ENCODE measurements at regions not wholly inside any gene's neighbourhood (a gene's known extent, or its start where the extent isn't known, plus 50 kb on each side); places are given as distances from the start of the nearest gene placed in this dataset.

DNA sequence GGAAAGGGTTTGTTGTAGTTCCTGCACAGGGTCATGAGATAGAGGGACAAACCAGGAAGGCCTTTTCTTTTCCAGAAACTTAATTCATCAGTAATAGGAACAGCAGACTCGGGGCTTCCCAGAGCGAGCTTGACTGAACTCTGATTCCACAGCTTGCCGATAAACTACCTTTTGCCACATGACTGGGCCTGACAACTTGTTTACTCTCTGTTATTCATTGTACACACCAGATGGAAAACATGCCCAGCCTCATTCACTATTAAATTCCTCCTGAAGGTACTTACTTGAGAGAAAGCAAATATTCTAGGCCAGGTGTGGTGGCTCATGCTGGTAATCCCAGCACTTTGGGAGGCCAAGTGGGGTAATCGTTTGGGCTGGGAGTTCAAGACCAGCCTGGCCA is 77.1 kb upstream of the FGFR2 start:
- Histone ChIP-seq H3K27me3 (ENCODE audit: control insufficient read depth in 2 of 2, insufficient read depth in 2 of 2, low read length in 2 of 2) (peaks cover 0 to 2% of the 10 kb centered on the region in 2 donors), H2AFZ (ENCODE audit: insufficient read depth, low read depth, low read length, poor library complexity, severe bottlenecking) (no peak overlapping the region), H3K9ac (ENCODE audit: insufficient read depth, low read length, poor library complexity, severe bottlenecking) (no peak overlapping the region), H3K36me3 (replicated peaks in 1 of 2; ENCODE audit: control insufficient read depth in 1 of 2, insufficient read depth in 2 of 2, low read length in 2 of 2) (no peaks in the 10 kb centered on the region), H3K4me2 (replicated peaks; ENCODE audit: extremely low read depth, low read length, poor library complexity, severe bottlenecking) (no peak overlapping the region), H3K4me3 (replicated peaks in 1 of 3; ENCODE audit: low read depth in 2 of 3, low read length in 3 of 3) (no peak overlapping the region), H4K20me1 (ENCODE audit: insufficient read depth, low read length) (no peaks in the 10 kb centered on the region), H3K79me2 (ENCODE audit: insufficient read depth, low read length) (no peaks in the 10 kb centered on the region), H3K4me1 (ENCODE audit: control insufficient read depth in 1 of 2, insufficient read depth in 2 of 2, low read length in 2 of 2) (no peaks in the 10 kb centered on the region), H3K27ac (ENCODE audit: low read depth in 1 of 2, low read length in 2 of 2) (no peak overlapping the region), H3K9me3 (replicated peaks in 1 of 2; ENCODE audit: control insufficient read depth in 1 of 2, insufficient read depth in 1 of 2, low read length in 2 of 2) (peaks cover 7 to 25% of the 10 kb centered on the region in 2 donors)
- peaks cover 7 to 32% (median 19%) of the 10 kb centered on the region in 7 donors for H3K9me3 Mint-ChIP-seq
- peaks cover 3 to 10% (median 4%) of the 10 kb centered on the region in 3 donors for H3K27me3 Mint-ChIP-seq (ENCODE audit: low read depth in 3 of 3)
- no peaks in the 10 kb centered on the region for H3K4me1 Mint-ChIP-seq
- H3K36me3 Mint-ChIP-seq, result no peaks in the 10 kb centered on the region
- H3K27ac Mint-ChIP-seq, result no peak overlapping the region
- intact Hi-C loops (cut with micrococcal nuclease), result no loop called here
- no peak overlapping the region for H3K4me3 Mint-ChIP-seq
- no peak for DNase-seq
- no peak for TF ChIP-seq CTCF (IDR thresholded peaks at IDR 0.05)
- 96% methylated on average over 4 of the region's 4 CpGs for WGBS (ENCODE audit: insufficient coverage)

DNA sequence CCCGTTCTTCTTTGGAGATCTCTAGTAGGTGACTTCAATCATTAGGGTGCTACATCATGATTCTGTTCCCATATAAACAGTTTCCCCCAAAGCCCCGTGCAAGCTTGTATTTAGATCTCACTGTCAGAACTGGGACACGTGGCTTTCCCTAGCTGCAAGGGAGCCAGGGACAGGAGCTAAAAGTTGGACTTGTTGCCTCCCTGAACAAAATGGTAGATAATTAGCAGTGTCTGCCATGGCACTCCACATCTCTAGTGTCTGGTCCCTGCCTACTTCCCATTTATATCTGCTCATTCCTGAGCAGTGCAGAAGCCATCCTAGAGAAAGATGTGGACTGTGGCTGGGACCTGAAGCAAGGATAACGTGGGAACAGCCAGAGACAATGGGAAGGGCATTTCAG is 76.6 kb upstream of the FGFR2 start:
- no peak overlapping the region for H3K4me3 ChIP-seq (replicated peaks in 1 of 3; ENCODE audit: low read depth in 2 of 3, low read length in 3 of 3)
- no peak overlapping the region for H3K9ac ChIP-seq (ENCODE audit: insufficient read depth, low read length, poor library complexity, severe bottlenecking)
- H2AFZ ChIP-seq (ENCODE audit: insufficient read depth, low read depth, low read length, poor library complexity, severe bottlenecking), result no peak overlapping the region
- H3K27me3 Mint-ChIP-seq (ENCODE audit: low read depth in 3 of 3), result peaks cover 4 to 11% (median 6%) of the 10 kb centered on the region in 3 donors
- intact Hi-C loops (cut with micrococcal nuclease), result no loop called here
- no peak overlapping the region for H3K4me3 Mint-ChIP-seq
- no peaks in the 10 kb centered on the region for H3K36me3 Mint-ChIP-seq
- H3K36me3 ChIP-seq (replicated peaks in 1 of 2; ENCODE audit: control insufficient read depth in 1 of 2, insufficient read depth in 2 of 2, low read length in 2 of 2), result no peaks in the 10 kb centered on the region
- no peak overlapping the region for H3K4me2 ChIP-seq (replicated peaks; ENCODE audit: extremely low read depth, low read length, poor library complexity, severe bottlenecking)
- no peak for DNase-seq
- H3K9me3 ChIP-seq (replicated peaks in 1 of 2; ENCODE audit: control insufficient read depth in 1 of 2, insufficient read depth in 1 of 2, low read length in 2 of 2), result peaks cover 7 to 25% of the 10 kb centered on the region in 2 donors
- no peaks in the 10 kb centered on the region for H4K20me1 ChIP-seq (ENCODE audit: insufficient read depth, low read length)
- H3K27me3 ChIP-seq (ENCODE audit: control insufficient read depth in 2 of 2, insufficient read depth in 2 of 2, low read length in 2 of 2), result peaks cover 0 to 2% of the 10 kb centered on the region in 2 donors
- 67% methylated on average over 1 of the region's 4 CpGs for WGBS (ENCODE audit: insufficient coverage)
- no peaks in the 10 kb centered on the region for H3K79me2 ChIP-seq (ENCODE audit: insufficient read depth, low read length)
- no peak overlapping the region for H3K27ac ChIP-seq (ENCODE audit: low read depth in 1 of 2, low read length in 2 of 2)
- peaks cover 7 to 34% (median 22%) of the 10 kb centered on the region in 7 donors for H3K9me3 Mint-ChIP-seq
- no peak for TF ChIP-seq CTCF (IDR thresholded peaks at IDR 0.05)
- no peaks in the 10 kb centered on the region for H3K4me1 ChIP-seq (ENCODE audit: control insufficient read depth in 1 of 2, insufficient read depth in 2 of 2, low read length in 2 of 2)
- H3K4me1 Mint-ChIP-seq, result no peaks in the 10 kb centered on the region
- no peak overlapping the region for H3K27ac Mint-ChIP-seq

All from CD14-positive monocyte (primary cell).